ENCODE measurements at regions not wholly inside any gene's neighbourhood (a gene's known extent, or its start where the extent isn't known, plus 50 kb on each side); places are given as distances from the start of the nearest gene placed in this dataset.

DNA sequence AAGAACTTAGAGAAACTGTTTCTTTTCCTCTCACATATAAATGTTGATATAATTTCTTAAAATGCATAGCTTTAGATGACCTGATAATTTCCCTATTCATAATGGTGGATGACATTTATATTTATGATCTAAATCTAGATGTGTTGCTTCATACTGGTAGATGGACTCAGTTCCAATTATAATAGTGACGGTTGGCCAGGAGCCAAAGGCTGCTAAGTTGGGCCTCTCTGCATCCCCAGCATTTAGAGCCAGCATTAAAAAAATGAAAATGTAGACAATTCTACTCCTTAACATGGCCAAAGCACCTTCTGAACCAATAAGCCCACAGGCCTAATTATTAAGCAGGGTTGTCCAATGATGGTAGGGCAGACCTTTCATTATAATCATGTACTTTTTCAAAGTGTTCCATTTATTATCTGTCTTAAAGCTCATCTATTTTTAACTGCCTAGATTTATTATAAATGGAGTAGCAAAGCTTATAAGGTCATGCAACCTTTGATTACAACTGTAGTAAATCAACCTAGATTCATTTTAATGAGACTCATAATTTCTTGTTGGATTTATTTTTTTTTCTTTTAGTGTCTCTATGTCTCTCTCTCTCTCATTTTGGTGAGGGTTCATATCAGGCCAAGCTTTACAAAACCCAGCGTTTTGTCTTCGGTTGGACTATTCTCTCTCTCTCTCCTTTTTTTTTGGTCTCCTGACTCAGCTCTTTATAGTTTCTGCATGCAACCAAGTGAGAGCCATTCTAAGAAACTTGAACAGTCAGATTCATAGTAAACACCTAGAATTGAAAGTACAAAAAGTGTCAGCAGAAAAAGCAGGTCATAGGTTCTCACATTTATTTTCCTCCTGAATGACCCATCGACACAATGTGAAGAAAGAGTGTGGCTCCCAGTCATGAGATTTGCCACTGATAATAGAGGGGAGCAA, 2016.1 kb upstream of the PIK3C3 start:
- FAIRE-seq (no peak), DNase-seq (ENCODE audit: low read depth, low spot score) (peak; percentile 33)
- Histone ChIP-seq H4K20me1 (replicated peaks; ENCODE audit: control insufficient read depth, extremely low read depth, insufficient read depth, low read length) (no peaks in the 10 kb centered on the region), H2AFZ (ENCODE audit: low read depth, low read length) (no peak overlapping the region), H3K4me1 (ENCODE audit: control insufficient read depth, extremely low read depth, insufficient read depth, low read length) (no peaks in the 10 kb centered on the region), H3K4me2 (ENCODE audit: insufficient read depth, low read length) (no peak overlapping the region), H3K79me2 (ENCODE audit: control insufficient read depth, insufficient read depth, low read length) (no peaks in the 10 kb centered on the region), H3K9me3 (replicated peaks; ENCODE audit: control insufficient read depth, insufficient read depth, low read length) (no peaks in the 10 kb centered on the region), H3K9me1 (replicated peaks; ENCODE audit: control insufficient read depth, extremely low read depth, insufficient read depth, low read length) (no peaks in the 10 kb centered on the region), H3K27me3 (ENCODE audit: control insufficient read depth in 2 of 2, insufficient read depth in 2 of 2, low read length in 2 of 2) (no peaks in the 10 kb centered on the region), H3K27ac (ENCODE audit: insufficient read depth, low read depth, low read length) (no peak overlapping the region), H3K9ac (replicated peaks; ENCODE audit: extremely low read depth, insufficient read depth, low read length) (no peak overlapping the region), H3K36me3 (ENCODE audit: control insufficient read depth in 2 of 2, extremely low read depth in 1 of 2, insufficient read depth in 2 of 2, low read length in 2 of 2) (no peaks in the 10 kb centered on the region), H3K4me3 (replicated peaks in 1 of 3; ENCODE audit: insufficient read depth in 1 of 3, low read depth in 1 of 3, low read length in 3 of 3) (no peak overlapping the region)
- dilution Hi-C loops (cut with MboI; ENCODE audit: extremely low pct_ligation_motif_present, low sequenced_read_pairs), result no loop called here
- ChIA-PET CTCF (interaction anchor here (1.3 to 1.5 kb wide), 2 partner anchors 16 to 237 kb away, joined by 3 read pairs; no protein-coding TSS in a partner anchor), POLR2A (no interaction called here)
- TF ChIP-seq, protein P1, sequence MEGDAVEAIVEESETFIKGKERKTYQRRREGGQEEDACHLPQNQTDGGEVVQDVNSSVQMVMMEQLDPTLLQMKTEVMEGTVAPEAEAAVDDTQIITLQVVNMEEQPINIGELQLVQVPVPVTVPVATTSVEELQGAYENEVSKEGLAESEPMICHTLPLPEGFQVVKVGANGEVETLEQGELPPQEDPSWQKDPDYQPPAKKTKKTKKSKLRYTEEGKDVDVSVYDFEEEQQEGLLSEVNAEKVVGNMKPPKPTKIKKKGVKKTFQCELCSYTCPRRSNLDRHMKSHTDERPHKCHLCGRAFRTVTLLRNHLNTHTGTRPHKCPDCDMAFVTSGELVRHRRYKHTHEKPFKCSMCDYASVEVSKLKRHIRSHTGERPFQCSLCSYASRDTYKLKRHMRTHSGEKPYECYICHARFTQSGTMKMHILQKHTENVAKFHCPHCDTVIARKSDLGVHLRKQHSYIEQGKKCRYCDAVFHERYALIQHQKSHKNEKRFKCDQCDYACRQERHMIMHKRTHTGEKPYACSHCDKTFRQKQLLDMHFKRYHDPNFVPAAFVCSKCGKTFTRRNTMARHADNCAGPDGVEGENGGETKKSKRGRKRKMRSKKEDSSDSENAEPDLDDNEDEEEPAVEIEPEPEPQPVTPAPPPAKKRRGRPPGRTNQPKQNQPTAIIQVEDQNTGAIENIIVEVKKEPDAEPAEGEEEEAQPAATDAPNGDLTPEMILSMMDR (IDR thresholded peaks at IDR 0.05; ENCODE audit: extremely low read depth in 1 of 2, insufficient read depth in 1 of 2, low read depth in 1 of 2, low read length in 2 of 2), result no peak
- TF ChIP-seq MYC (IDR thresholded peaks at IDR 0.05; ENCODE audit: low read depth, low read length), result no peak
- intact Hi-C loops (cut with micrococcal nuclease), result no loop called here
- no TSS peak for BruUV-seq (replicated peaks)

DNA sequence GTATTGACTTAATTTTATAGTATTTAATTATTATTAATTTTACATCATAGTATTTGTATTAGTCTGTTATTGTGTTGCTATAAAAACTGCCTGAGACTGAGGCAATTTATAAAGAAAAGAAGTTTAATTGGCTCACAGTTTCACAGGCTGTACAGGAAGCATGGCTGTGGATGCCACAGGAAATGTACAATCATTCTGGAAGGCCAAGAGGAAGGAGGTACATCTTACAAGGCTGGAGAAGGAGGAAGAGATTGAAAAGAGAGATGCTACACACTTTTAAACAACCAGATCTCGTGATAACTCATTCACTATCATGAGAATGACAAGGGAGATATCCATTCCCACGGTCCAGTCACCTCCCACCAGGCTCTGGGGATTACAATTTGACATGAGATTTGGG, 2019.4 kb upstream of the PIK3C3 start:
- H3K4me1 ChIP-seq (ENCODE audit: control insufficient read depth, extremely low read depth, insufficient read depth, low read length), result no peaks in the 10 kb centered on the region
- no peaks in the 10 kb centered on the region for H3K27me3 ChIP-seq (ENCODE audit: control insufficient read depth in 2 of 2, insufficient read depth in 2 of 2, low read length in 2 of 2)
- H2AFZ ChIP-seq (ENCODE audit: low read depth, low read length), result peak overlapping the region; percentile 4
- TF ChIP-seq POLR2AphosphoS5 (IDR thresholded peaks at IDR 0.05; ENCODE audit: insufficient read depth, low read depth, low read length), result no peak
- TF ChIP-seq FOS (IDR thresholded peaks at IDR 0.05; ENCODE audit: borderline replicate concordance, insufficient read depth, low read length), result peak; percentile 54
- TF ChIP-seq MYC (IDR thresholded peaks at IDR 0.05; ENCODE audit: low read depth, low read length), result no peak
- no peak for TF ChIP-seq JUN (IDR thresholded peaks at IDR 0.05; ENCODE audit: borderline replicate concordance, insufficient read depth, insufficient read length, low read depth)
- TF ChIP-seq, protein P2, sequence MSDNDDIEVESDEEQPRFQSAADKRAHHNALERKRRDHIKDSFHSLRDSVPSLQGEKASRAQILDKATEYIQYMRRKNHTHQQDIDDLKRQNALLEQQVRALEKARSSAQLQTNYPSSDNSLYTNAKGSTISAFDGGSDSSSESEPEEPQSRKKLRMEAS (IDR thresholded peaks at IDR 0.05; ENCODE audit: insufficient read depth, insufficient read length), result no peak
- TF ChIP-seq GATA2 (IDR thresholded peaks at IDR 0.05; ENCODE audit: insufficient read depth, insufficient read length, low read depth, low read length), result peak; percentile 76
- no peak for TF ChIP-seq POLR2A (IDR thresholded peaks at IDR 0.05; ENCODE audit: low read depth, low read length)
- TF ChIP-seq EZH2 (IDR thresholded peaks at IDR 0.05; ENCODE audit: borderline replicate concordance, low read depth, low read length, severe bottlenecking), result no peak
- TF ChIP-seq, protein P1 (IDR thresholded peaks at IDR 0.05; ENCODE audit: extremely low read depth in 1 of 2, insufficient read depth in 1 of 2, low read depth in 1 of 2, low read length in 2 of 2), result no peak
- H3K4me3 ChIP-seq (replicated peaks in 1 of 3; ENCODE audit: insufficient read depth in 1 of 3, low read depth in 1 of 3, low read length in 3 of 3), result no peak overlapping the region
- ChIA-PET CTCF (no interaction called here), POLR2A (no interaction called here)
- dilution Hi-C loops (cut with MboI; ENCODE audit: extremely low pct_ligation_motif_present, low sequenced_read_pairs), result no loop called here
- H3K79me2 ChIP-seq (ENCODE audit: control insufficient read depth, insufficient read depth, low read length), result no peaks in the 10 kb centered on the region
- H4K20me1 ChIP-seq (replicated peaks; ENCODE audit: control insufficient read depth, extremely low read depth, insufficient read depth, low read length), result no peaks in the 10 kb centered on the region
- no peak overlapping the region for H3K27ac ChIP-seq (ENCODE audit: insufficient read depth, low read depth, low read length)
- H3K9me3 ChIP-seq (replicated peaks; ENCODE audit: control insufficient read depth, insufficient read depth, low read length), result no peaks in the 10 kb centered on the region
- H3K9ac ChIP-seq (replicated peaks; ENCODE audit: extremely low read depth, insufficient read depth, low read length), result no peak overlapping the region
- FAIRE-seq (no peak), DNase-seq (ENCODE audit: low read depth, low spot score) (peak; percentile 25)
- no peak overlapping the region for H3K4me2 ChIP-seq (ENCODE audit: insufficient read depth, low read length)
- BruUV-seq (replicated peaks), result no TSS peak
- intact Hi-C loops (cut with micrococcal nuclease), result no loop called here
- H3K9me1 ChIP-seq (replicated peaks; ENCODE audit: control insufficient read depth, extremely low read depth, insufficient read depth, low read length), result no peaks in the 10 kb centered on the region
- H3K36me3 ChIP-seq (ENCODE audit: control insufficient read depth in 2 of 2, extremely low read depth in 1 of 2, insufficient read depth in 2 of 2, low read length in 2 of 2), result no peaks in the 10 kb centered on the region

Data from endothelial cell of umbilical vein (primary cell).